HEK293 (cell line): ENCODE measurements at regions not wholly inside any gene's neighbourhood (a gene's known extent, or its start where the extent isn't known, plus 50 kb on each side); places are given as distances from the start of the nearest gene placed in this dataset.

Experiments used
- CTCF ChIA-PET: fragments of 350-600 bp; formaldehyde crosslinking; extraction: SDS; loops from one replicate; lab custom pipeline; 2021; ENCODE audit warnings: antibody characterized with exemption; lab: Yijun Ruan, JAX
- POLR2A ChIA-PET: fragments of 300-600 bp; formaldehyde crosslinking; extraction: SDS; loops from one replicate; lab custom pipeline; 2020; ENCODE audit warnings: antibody characterized with exemption, inconsistent platforms; lab: Yijun Ruan, JAX
- H3K27ac ChIP-seq: fragments of 200-500 bp; sonication (Bioruptor generic); 2 replicates; pipeline ENCODE4 v1.5.1; 2014; ENCODE audit warnings: low read depth, low read length, control low read depth, inconsistent platforms; ENCODE audit errors: extremely low read depth
- H3K36me3 ChIP-seq, 2 experiments: fragments of 200-500 bp in 1 of 2; sonication (Bioruptor generic) in 1 of 2; 1 replicate in 1 of 2; 2 replicates in 1 of 2; pipeline ENCODE4 v1.5.1; 2014 to 2017; ENCODE audit warnings: inconsistent platforms in 2 of 2, low read length in 2 of 2; ENCODE audit not compliant: control insufficient read depth in 2 of 2, insufficient read depth in 1 of 2
- H3K4me1 ChIP-seq: fragments of 200-500 bp; sonication (Bioruptor generic); 2 replicates; pipeline ENCODE4 v1.5.1; 2014; ENCODE audit warnings: mild to moderate bottlenecking, low read length, inconsistent platforms; ENCODE audit not compliant: control insufficient read depth, insufficient read depth
- H3K4me3 ChIP-seq: 2 replicates; pipeline ENCODE4 v1.5.1; 2011; ENCODE audit warnings: low read depth, mild to moderate bottlenecking, control low read depth, low read length, moderate library complexity
- H3K9me3 ChIP-seq: fragments of 200-500 bp; sonication (Bioruptor generic); 2 replicates; pipeline ENCODE4 v1.5.1; 2014; ENCODE audit warnings: low read depth, low read length, inconsistent platforms; ENCODE audit not compliant: control insufficient read depth, insufficient read depth
- ATF2 ChIP-seq: fragments of 450-650 bp; formaldehyde crosslinking; IDR thresholded peaks from 2 replicates; pipeline ENCODE4 v1.5.1; 2016; ENCODE audit warnings: missing biosample characterization, missing genetic modification characterization, low read depth
- BCL11B ChIP-seq: fragments of 450-650 bp; formaldehyde crosslinking; IDR thresholded peaks from 2 replicates; pipeline ENCODE4 v1.5.1; 2016; ENCODE audit warnings: low read depth, missing biosample characterization, missing genetic modification characterization
- GLIS2 ChIP-seq: fragments of 450-650 bp; formaldehyde crosslinking; IDR thresholded peaks from 2 replicates; pipeline ENCODE4 v1.5.1; 2016; ENCODE audit warnings: missing biosample characterization, missing genetic modification characterization
- KLF9 ChIP-seq: fragments of 450-650 bp; formaldehyde crosslinking; IDR thresholded peaks from 2 replicates; pipeline ENCODE4 v1.5.1; 2016; ENCODE audit warnings: missing biosample characterization, missing genetic modification characterization, low read depth
- PRDM10 ChIP-seq: fragments of 450-650 bp; formaldehyde crosslinking; IDR thresholded peaks from 2 replicates; pipeline ENCODE4 v1.5.1; 2016; ENCODE audit warnings: missing biosample characterization, missing genetic modification characterization
- PRDM4 ChIP-seq: fragments of 450-650 bp; formaldehyde crosslinking; IDR thresholded peaks from 2 replicates; pipeline ENCODE4 v1.5.1; 2017; ENCODE audit warnings: missing biosample characterization, missing genetic modification characterization
- YY1 ChIP-seq: fragments of 450-650 bp; formaldehyde crosslinking; IDR thresholded peaks from 2 replicates; pipeline ENCODE4 v1.5.1; 2018; ENCODE audit warnings: missing biosample characterization, missing genetic modification characterization
- ZBTB20 ChIP-seq: fragments of 450-650 bp; formaldehyde crosslinking; IDR thresholded peaks from 2 replicates; pipeline ENCODE4 v1.5.1; 2016; ENCODE audit warnings: missing biosample characterization, missing genetic modification characterization
- ZBTB26 ChIP-seq: fragments of 450-650 bp; formaldehyde crosslinking; optimal IDR thresholded peaks from 2 replicates; pipeline ENCODE3; 2016; ENCODE audit warnings: missing biosample characterization, mild to moderate bottlenecking, missing genetic modification characterization
- ZNF112 ChIP-seq: fragments of 450-650 bp; formaldehyde crosslinking; IDR thresholded peaks from 2 replicates; pipeline ENCODE4 v1.5.0; 2017; ENCODE audit warnings: missing biosample characterization, missing genetic modification characterization
- ZNF223 ChIP-seq: fragments of 450-650 bp; formaldehyde crosslinking; IDR thresholded peaks from 2 replicates; pipeline ENCODE4 v1.5.1; 2016; ENCODE audit warnings: missing biosample characterization, missing genetic modification characterization
- ZNF239 ChIP-seq: fragments of 450-650 bp; formaldehyde crosslinking; IDR thresholded peaks from 2 replicates; pipeline ENCODE4 v1.5.1; 2016; ENCODE audit warnings: missing biosample characterization, missing genetic modification characterization
- ZNF302 ChIP-seq: fragments of 450-650 bp; formaldehyde crosslinking; IDR thresholded peaks from 2 replicates; pipeline ENCODE4 v1.5.1; 2016; ENCODE audit warnings: missing biosample characterization, missing genetic modification characterization, low read depth
- ZNF423 ChIP-seq: fragments of 450-650 bp; formaldehyde crosslinking; IDR thresholded peaks from 2 replicates; pipeline ENCODE4 v1.5.1; 2016; ENCODE audit warnings: missing biosample characterization, missing genetic modification characterization
- ZNF530 ChIP-seq: fragments of 450-650 bp; formaldehyde crosslinking; IDR thresholded peaks from 2 replicates; pipeline ENCODE4 v1.5.1; 2016; ENCODE audit warnings: low read depth, missing biosample characterization, missing genetic modification characterization
- ZNF580 ChIP-seq: fragments of 450-650 bp; formaldehyde crosslinking; IDR thresholded peaks from 2 replicates; pipeline ENCODE4 v1.5.1; 2016; ENCODE audit warnings: missing biosample characterization, missing genetic modification characterization
- ZNF600 ChIP-seq: fragments of 450-650 bp; formaldehyde crosslinking; IDR thresholded peaks from 2 replicates; pipeline ENCODE4 v1.5.1; 2016; ENCODE audit warnings: missing biosample characterization, missing genetic modification characterization
- ZNF623 ChIP-seq: fragments of 450-650 bp; formaldehyde crosslinking; IDR thresholded peaks from 2 replicates; pipeline ENCODE4 v1.5.1; 2016; ENCODE audit warnings: missing biosample characterization, missing genetic modification characterization
- ZNF624 ChIP-seq: fragments of 450-650 bp; formaldehyde crosslinking; IDR thresholded peaks from 2 replicates; pipeline ENCODE4 v1.5.1; 2017; ENCODE audit warnings: missing biosample characterization, missing genetic modification characterization
- ZNF660 ChIP-seq: fragments of 450-650 bp; IDR thresholded peaks from 2 replicates; pipeline ENCODE4 v1.5.1; 2018; ENCODE audit warnings: missing biosample characterization, mild to moderate bottlenecking, missing genetic modification characterization
- ZNF701 ChIP-seq: fragments of 450-650 bp; formaldehyde crosslinking; IDR thresholded peaks from 2 replicates; pipeline ENCODE4 v1.5.1; 2016; ENCODE audit warnings: missing biosample characterization, missing genetic modification characterization

GRCh38 chr16:86306811-86307513, 203.4 kb upstream of the FOXF1 start:
- POLR2A ChIA-PET: no interaction called here
- no peak overlapping the region for H3K4me3 ChIP-seq
- no peak overlapping the region for H3K27ac ChIP-seq
- TF ChIP-seq ZBTB20 (tag by site-specific recombination): no peak
- peak; percentile 60; the same call in 1 of the 2 replicates for TF ChIP-seq ZNF239 (tag by site-specific recombination)
- TF ChIP-seq, all 188 proteins: peak for 1
- Histone ChIP-seq H3K9me3 (no peaks in the 10 kb centered on the region), H3K36me3 (no peaks in the 10 kb centered on the region), H3K4me1 (no peaks in the 10 kb centered on the region)
- CTCF ChIA-PET: no interaction called here

- no peaks in the 10 kb centered on the region for H3K36me3 ChIP-seq
- POLR2A ChIA-PET: no interaction called here
- CTCF ChIA-PET: no interaction called here
- no peak overlapping the region for H3K4me3 ChIP-seq
- no peaks in the 10 kb centered on the region for H3K9me3 ChIP-seq
- no peak overlapping the region for H3K27ac ChIP-seq
- 0 out of 2 replicates have a peak, but pooled peaks have one; percentile 11 for TF ChIP-seq ZNF660 (tag by site-specific recombination)
- no peak for TF ChIP-seq BCL11B (tag by site-specific recombination)
- H3K4me1 ChIP-seq: no peaks in the 10 kb centered on the region
These were observed 202.8 kb upstream of the FOXF1 start for GRCh38 chr16:86307514-86307903.

- ChIA-PET CTCF (no interaction called here), POLR2A (no interaction called here)
- H3K9me3 ChIP-seq: no peaks in the 10 kb centered on the region
- no peak overlapping the region for H3K27ac ChIP-seq
- no peak for TF ChIP-seq PRDM10 (tag by site-specific recombination)
- no peak for TF ChIP-seq ZBTB26
- TF ChIP-seq ZNF530 (tag by site-specific recombination): no peak
- TF ChIP-seq ZNF302 (tag by site-specific recombination): no peak
- TF ChIP-seq ZNF624 (tag by site-specific recombination): no peak
- TF ChIP-seq KLF9 (tag by site-specific recombination): no peak
- no peak for TF ChIP-seq ZNF701 (tag by site-specific recombination)
- no peak for TF ChIP-seq ATF2
- no peak for TF ChIP-seq PRDM4 (tag by site-specific recombination)
- no peak for TF ChIP-seq YY1
- no peak for TF ChIP-seq ZNF623 (tag by site-specific recombination)
- TF ChIP-seq GLIS2 (tag by site-specific recombination): no peak
- no peak for TF ChIP-seq ZNF600 (tag by site-specific recombination)
- TF ChIP-seq ZNF423 (tag by site-specific recombination): no peak
- TF ChIP-seq ZNF112 (tag by site-specific recombination): no peak
- TF ChIP-seq ZNF223 (tag by site-specific recombination): no peak
- TF ChIP-seq ZNF580: no peak
- H3K4me3 ChIP-seq: no peak overlapping the region
- H3K4me1 ChIP-seq: no peaks in the 10 kb centered on the region
- no peaks in the 10 kb centered on the region for H3K36me3 ChIP-seq
These were observed 201.8 kb upstream of the FOXF1 start for GRCh38 chr16:86308514-86308913.
